Esophagus (tissue), 2 donors: ENCODE measurements at regions not wholly inside any gene's neighbourhood (a gene's known extent, or its start where the extent isn't known, plus 50 kb on each side); places are given as distances from the start of the nearest gene placed in this dataset.

Experiments
- H3K27ac ChIP-seq, 2 donors: one replicate each; pipeline ENCODE4 v1.5.1; 2013; ENCODE audit warnings: low read depth in 2 of 2, mild to moderate bottlenecking in 2 of 2, inconsistent platforms in 1 of 2, low read length in 1 of 2, moderate library complexity in 1 of 2
- H3K27me3 ChIP-seq, 2 donors: one replicate each; pipeline ENCODE4 v1.6.1; 2013; ENCODE audit warnings: low read length in 2 of 2, control low read depth in 1 of 2, mild to moderate bottlenecking in 1 of 2; ENCODE audit not compliant: insufficient read depth in 2 of 2, control insufficient read depth in 1 of 2
- H3K36me3 ChIP-seq, 2 donors: one replicate each; pipeline ENCODE4 v1.6.1; 2013; ENCODE audit warnings: low read length in 1 of 2; ENCODE audit not compliant: control insufficient read depth in 2 of 2, insufficient read depth in 2 of 2
- H3K4me1 ChIP-seq, 2 donors: one replicate each; pipeline ENCODE4 v1.6.1; 2013; ENCODE audit warnings: low read length in 1 of 2; ENCODE audit not compliant: control insufficient read depth in 2 of 2, insufficient read depth in 2 of 2
- H3K4me3 ChIP-seq, 2 donors: one replicate each; pipeline ENCODE4 v1.5.1; 2013; ENCODE audit warnings: low read length in 2 of 2, mild to moderate bottlenecking in 2 of 2, low read depth in 1 of 2, moderate library complexity in 1 of 2
- H3K9me3 ChIP-seq, 2 donors: one replicate each; pipeline ENCODE4 v1.6.1; 2013; ENCODE audit warnings: mild to moderate bottlenecking in 2 of 2, low read depth in 1 of 2, low read length in 1 of 2, moderate library complexity in 1 of 2; ENCODE audit not compliant: control insufficient read depth in 2 of 2, insufficient read depth in 1 of 2
- WGBS, 2 donors: extraction: QIAGEN DNeasy Blood & Tissue Kit; methylation state at CpG; one replicate each; pipeline ENCODE4 v1.1.7; 2013; 5-methylcytosine and 5-hydroxymethylcytosine counted together
- donor health status: healthy with polysubstance abuse.
- donor health status: Bipolar disorder and iron deficiency.

- 95% methylated on average over 8 of the region's 8 CpGs for WGBS, 2 donors
- H3K9me3 ChIP-seq = peaks cover 10 to 24% of the 10 kb centered on the region in 2 donors
- no peaks in the 10 kb centered on the region for H3K27me3 ChIP-seq
- no peaks in the 10 kb centered on the region for H3K36me3 ChIP-seq
- no peak overlapping the region for H3K4me3 ChIP-seq
- no peaks in the 10 kb centered on the region for H3K4me1 ChIP-seq
- H3K27ac ChIP-seq = no peak overlapping the region
Measured at GRCh38 chr16:87188104-87188503, 129.1 kb downstream of the C16orf95 start.

- Histone ChIP-seq H3K9me3 (peaks cover 10 to 24% of the 10 kb centered on the region in 2 donors), H3K27ac (no peak overlapping the region), H3K4me3 (no peak overlapping the region), H3K27me3 (no peaks in the 10 kb centered on the region), H3K4me1 (no peaks in the 10 kb centered on the region), H3K36me3 (no peaks in the 10 kb centered on the region)
- 96 to 97% methylated on average over 8 of the region's 8 CpGs for WGBS, 2 donors
Measured at GRCh38 chr16:87189426-87189825, 127.8 kb downstream of the C16orf95 start.

GRCh38 chr16:87190288-87191230 is 126.6 kb downstream of the C16orf95 start:
- Histone ChIP-seq H3K36me3 (no peaks in the 10 kb centered on the region), H3K4me1 (no peaks in the 10 kb centered on the region), H3K27ac (no peak overlapping the region), H3K4me3 (no peak overlapping the region), H3K9me3 (peaks cover 10 to 24% of the 10 kb centered on the region in 2 donors), H3K27me3 (no peaks in the 10 kb centered on the region)
- WGBS, 2 donors = 85 to 87% methylated on average over 9 of the region's 9 CpGs

GRCh38 chr16:87192452-87193073 is 124.6 kb downstream of the C16orf95 start:
- Histone ChIP-seq H3K4me3 (no peak overlapping the region), H3K4me1 (no peaks in the 10 kb centered on the region)
- WGBS, 2 donors = 71 to 72% methylated on average over 16 of the region's 16 CpGs

GRCh38 chr16:87194172-87194571 is 123.0 kb downstream of the C16orf95 start:
- H3K27ac ChIP-seq = no peak overlapping the region
- H3K4me1 ChIP-seq = no peaks in the 10 kb centered on the region
- 77 to 88% methylated on average over 6 of the region's 6 CpGs for WGBS, 2 donors
- H3K36me3 ChIP-seq = no peaks in the 10 kb centered on the region
- no peak overlapping the region for H3K4me3 ChIP-seq
- peaks cover 10 to 12% of the 10 kb centered on the region in 2 donors for H3K9me3 ChIP-seq
- no peaks in the 10 kb centered on the region for H3K27me3 ChIP-seq

More at GRCh38 chr16:87192452-87193073, 124.6 kb downstream of the C16orf95 start:
- Histone ChIP-seq H3K9me3 (peaks cover 10 to 19% of the 10 kb centered on the region in 2 donors), H3K36me3 (no peaks in the 10 kb centered on the region), H3K27me3 (no peaks in the 10 kb centered on the region), H3K27ac (no peak overlapping the region)

- H3K9me3 ChIP-seq = peaks cover 5% of the 10 kb centered on the region in 2 donors
- H3K27ac ChIP-seq = no peak overlapping the region
- H3K4me1 ChIP-seq = no peaks in the 10 kb centered on the region
- H3K27me3 ChIP-seq = no peaks in the 10 kb centered on the region
- WGBS, 2 donors = 84% methylated on average over 6 of the region's 6 CpGs
- no peak overlapping the region for H3K4me3 ChIP-seq
- no peaks in the 10 kb centered on the region for H3K36me3 ChIP-seq
Measured at GRCh38 chr16:87195161-87195560, 122.0 kb downstream of the C16orf95 start.

- Histone ChIP-seq H3K27me3 (no peaks in the 10 kb centered on the region), H3K27ac (no peak overlapping the region), H3K36me3 (no peaks in the 10 kb centered on the region), H3K9me3 (no peaks in the 10 kb centered on the region), H3K4me3 (no peak overlapping the region), H3K4me1 (no peaks in the 10 kb centered on the region)
- WGBS, 2 donors = 84 to 88% methylated on average over 11 of the region's 11 CpGs
Measured at GRCh38 chr16:87196231-87196630, 121.0 kb downstream of the C16orf95 start.

GRCh38 chr16:87196661-87197060 is 120.5 kb downstream of the C16orf95 start:
- Histone ChIP-seq H3K27me3 (no peaks in the 10 kb centered on the region), H3K4me1 (no peaks in the 10 kb centered on the region), H3K9me3 (no peaks in the 10 kb centered on the region), H3K36me3 (no peaks in the 10 kb centered on the region), H3K27ac (no peak overlapping the region), H3K4me3 (no peak overlapping the region)
- WGBS, 2 donors = 78% methylated on average over 2 of the region's 2 CpGs

GRCh38 chr16:87198328-87198832 is 118.8 kb downstream of the C16orf95 start:
- Histone ChIP-seq H3K4me1 (no peaks in the 10 kb centered on the region), H3K9me3 (no peaks in the 10 kb centered on the region), H3K27ac (no peak overlapping the region), H3K4me3 (no peak overlapping the region), H3K27me3 (no peaks in the 10 kb centered on the region), H3K36me3 (no peaks in the 10 kb centered on the region)
- WGBS, 2 donors = 62 to 74% methylated on average over 8 of the region's 8 CpGs
